Omental fat pad (tissue), 3 donors: ENCODE measurements at regions not wholly inside any gene's neighbourhood (a gene's known extent, or its start where the extent isn't known, plus 50 kb on each side); places are given as distances from the start of the nearest gene placed in this dataset.

ENCODE experiments used
- ATAC-seq: fragments of 150-250 bp; one replicate; pipeline ENCODE4 v1.9.1; 2016; ENCODE audit warnings: mild to moderate bottlenecking, moderate library complexity; ENCODE audit not compliant: low FRiP score
- DNase-seq: peaks from one replicate; pipeline ENCODE4 v3.0.0-alpha.2; 2019; ENCODE audit warnings: low spot score
- CTCF ChIP-seq, 3 donors: fragments of 450-650 bp; IDR thresholded peaks; one replicate each; pipeline ENCODE4 v1.5.1; 2016 to 2017; ENCODE audit warnings: antibody characterized with exemption in 3 of 3, mild to moderate bottlenecking in 3 of 3, moderate library complexity in 2 of 3

DNA sequence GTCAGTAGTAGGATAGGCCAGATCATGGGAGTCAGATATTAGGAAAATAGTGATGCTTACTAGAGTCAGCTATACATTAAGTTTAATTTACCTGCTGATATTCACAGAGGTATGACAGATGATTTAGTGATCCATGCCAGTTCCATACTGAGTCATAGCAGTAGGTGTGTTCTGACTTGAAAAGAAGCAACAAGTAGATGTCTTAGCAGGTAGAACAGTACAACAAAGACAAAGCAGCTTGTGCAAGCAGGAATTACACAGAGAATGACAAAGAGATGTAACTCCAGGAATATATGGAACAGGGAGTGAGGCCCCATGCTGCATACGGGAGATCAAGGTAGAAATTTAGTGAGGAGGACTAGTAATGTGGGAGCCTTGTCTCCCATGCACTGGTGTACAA, 556.9 kb downstream of the SLC16A7 start:
- DNase-seq (no peak), ATAC-seq (no peak)
- no peak for TF ChIP-seq CTCF (IDR thresholded peaks at IDR 0.05)

GRCh38 chr12:60159761-60160160, 563.9 kb downstream of the SLC16A7 start:
- TF ChIP-seq CTCF (IDR thresholded peaks at IDR 0.05), result no peak
- ATAC-seq (no peak), DNase-seq (no peak)

- ATAC-seq, result no peak
- DNase-seq, result no peak
- TF ChIP-seq CTCF (IDR thresholded peaks at IDR 0.05), result no peak
These were observed 567.3 kb downstream of the SLC16A7 start for GRCh38 chr12:60162988-60163720.

GRCh38 chr12:60165781-60166180, 570.0 kb downstream of the SLC16A7 start:
- no peak for ATAC-seq
- no peak for DNase-seq
- no peak for TF ChIP-seq CTCF (IDR thresholded peaks at IDR 0.05)

- DNase-seq, result no peak
- ATAC-seq, result no peak
- TF ChIP-seq CTCF (IDR thresholded peaks at IDR 0.05), result no peak
These were observed 572.6 kb downstream of the SLC16A7 start for GRCh38 chr12:60168441-60168840.

DNA sequence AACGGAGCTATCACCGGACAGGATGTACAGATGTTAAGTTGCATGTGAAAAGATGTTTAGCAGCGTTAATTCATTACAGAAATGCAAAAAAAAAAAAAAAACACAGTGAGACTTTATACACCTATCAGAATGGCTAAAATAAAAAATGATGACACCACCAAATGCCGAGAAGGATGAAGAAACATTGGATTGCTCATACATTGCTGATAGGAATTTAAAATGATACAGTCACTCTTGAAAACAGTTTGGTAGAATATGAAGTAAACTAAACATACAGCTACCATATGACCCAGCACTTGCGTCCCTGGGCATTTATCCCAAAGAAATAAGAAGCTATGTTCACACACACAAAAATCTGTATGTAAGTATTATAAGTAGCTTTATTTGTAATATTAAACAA, 574.1 kb downstream of the SLC16A7 start:
- no peak for TF ChIP-seq CTCF (IDR thresholded peaks at IDR 0.05)
- ATAC-seq, result no peak
- DNase-seq, result no peak
